ENCODE measurements at regions not wholly inside any gene's neighbourhood (a gene's known extent, or its start where the extent isn't known, plus 50 kb on each side); places are given as distances from the start of the nearest gene placed in this dataset.

GRCh38 chr3:151995091-151995490, 121.6 kb downstream of the SUCNR1 start:
- no peak for DNase-seq

GRCh38 chr3:151998744-151999143, 125.3 kb downstream of the SUCNR1 start:
- DNase-seq = no peak

- DNase-seq = no peak
Observed at GRCh38 chr3:151999936-152000335, 126.5 kb downstream of the SUCNR1 start.

- no peak for DNase-seq
Observed at GRCh38 chr3:152011812-152012735, 138.6 kb downstream of the SUCNR1 start.

GRCh38 chr3:152019508-152019907, 146.1 kb downstream of the SUCNR1 start:
- no peak for DNase-seq

- no peak for DNase-seq
Observed at GRCh38 chr3:152021951-152022461, 148.6 kb downstream of the SUCNR1 start.

- no peak for DNase-seq
Observed at GRCh38 chr3:152026033-152026556, 152.7 kb downstream of the SUCNR1 start.

GRCh38 chr3:152030320-152030719, 156.9 kb downstream of the SUCNR1 start:
- DNase-seq = no peak

- no peak for DNase-seq
Observed at GRCh38 chr3:152031321-152031720, 157.9 kb downstream of the SUCNR1 start.

- DNase-seq = no peak
Observed at GRCh38 chr3:152037297-152037696, 163.9 kb downstream of the SUCNR1 start.

GRCh38 chr3:152037953-152038352, 164.5 kb downstream of the SUCNR1 start:
- no peak for DNase-seq

GRCh38 chr3:152038490-152038889, 165.0 kb downstream of the SUCNR1 start:
- DNase-seq = no peak

GRCh38 chr3:152039887-152040286, 166.4 kb downstream of the SUCNR1 start:
- peak; percentile 11 for DNase-seq

- DNase-seq = no peak
Observed at GRCh38 chr3:152040319-152040718, 166.9 kb downstream of the SUCNR1 start.

- no peak for DNase-seq
Observed at GRCh38 chr3:152043620-152044019, 170.2 kb downstream of the SUCNR1 start.

GRCh38 chr3:152046280-152046679, 172.8 kb downstream of the SUCNR1 start:
- DNase-seq = no peak

- no peak for DNase-seq
Observed at GRCh38 chr3:152047465-152047864, 174.0 kb downstream of the SUCNR1 start.

- DNase-seq = no peak
Observed at GRCh38 chr3:152048831-152049230, 175.4 kb downstream of the SUCNR1 start.

- no peak for DNase-seq
Observed at GRCh38 chr3:152050903-152051302, 177.5 kb downstream of the SUCNR1 start.

GRCh38 chr3:152051501-152052404, 178.3 kb downstream of the SUCNR1 start:
- DNase-seq = peak; percentile 8

GRCh38 chr3:152053866-152054265, 180.4 kb downstream of the SUCNR1 start:
- no peak for DNase-seq

- no peak for DNase-seq
Observed at GRCh38 chr3:152054315-152054714, 180.9 kb downstream of the SUCNR1 start.

- DNase-seq = no peak
Observed at GRCh38 chr3:152056073-152056472, 182.6 kb downstream of the SUCNR1 start.

Data from activated CD4-positive, alpha-beta T cell treated with anti-CD3 and anti-CD28 coated beads, Interleukin-2, amount 50 U/mL, for 16 hours (primary cell).